ENCODE measurements at regions not wholly inside any gene's neighbourhood (a gene's known extent, or its start where the extent isn't known, plus 50 kb on each side); places are given as distances from the start of the nearest gene placed in this dataset.

GRCh38 chr3:194939949-194940770, 254.5 kb downstream of the FAM43A start:
- H3K27me3 Mint-ChIP-seq (ENCODE audit: insufficient read depth, low read depth, poor library complexity): peaks cover 4% of the 10 kb centered on the region

More at GRCh38 chr3:194939949-194940770, 254.5 kb downstream of the FAM43A start:
- ATAC-seq: no peak
- no peak overlapping the region for H3K4me3 Mint-ChIP-seq
- H3K36me3 Mint-ChIP-seq (ENCODE audit: low read depth): no peaks in the 10 kb centered on the region
- no peak overlapping the region for H3K27ac ChIP-seq (ENCODE audit: low read depth)
- no peak overlapping the region for H3K4me3 ChIP-seq
- no peaks in the 10 kb centered on the region for H3K36me3 ChIP-seq (ENCODE audit: insufficient read depth)
- no peak for DNase-seq (ENCODE audit: low spot score)
- no peak overlapping the region for H3K27ac Mint-ChIP-seq
- no peaks in the 10 kb centered on the region; the same call in 1 of the 2 replicates for H4K20me1 ChIP-seq (replicated peaks; ENCODE audit: insufficient read depth)
- H3K4me1 Mint-ChIP-seq: peaks cover under 1% of the 10 kb centered on the region; the same call in 1 of the 3 replicates
- H3K4me1 ChIP-seq (ENCODE audit: insufficient read depth): no peaks in the 10 kb centered on the region
- no peaks in the 10 kb centered on the region for H3K9me3 Mint-ChIP-seq
- no peaks in the 10 kb centered on the region for H3K9me2 ChIP-seq (ENCODE audit: insufficient read depth)
- no peaks in the 10 kb centered on the region for H3K27me3 ChIP-seq (ENCODE audit: insufficient read depth)
- no peaks in the 10 kb centered on the region for H3K79me2 ChIP-seq (replicated peaks; ENCODE audit: insufficient read depth)
- H2AFZ ChIP-seq: no peak overlapping the region
- H3F3A ChIP-seq (replicated peaks; ENCODE audit: low read depth): no peaks in the 10 kb centered on the region
- H3K4me2 ChIP-seq: no peak overlapping the region
- TF ChIP-seq JUNB (IDR thresholded peaks at IDR 0.05; ENCODE audit: unreplicated experiment): no peak
- TF ChIP-seq STAT1 (IDR thresholded peaks at IDR 0.05; ENCODE audit: unreplicated experiment): no peak
- no peak for TF ChIP-seq ZNF331 (CRISPR knock-in tag; IDR thresholded peaks at IDR 0.05; ENCODE audit: low read depth)
- TF ChIP-seq REST (IDR thresholded peaks at IDR 0.05; ENCODE audit: unreplicated experiment): no peak
- no peak for TF ChIP-seq CREB1 (CRISPR knock-in tag; IDR thresholded peaks at IDR 0.05; ENCODE audit: low read depth)
- no peak for TF ChIP-seq EZH2 (IDR thresholded peaks at IDR 0.05; ENCODE audit: low read depth, unreplicated experiment)
- no peak for TF ChIP-seq ZNF114 (CRISPR knock-in tag; IDR thresholded peaks at IDR 0.05)
- no peak for TF ChIP-seq NANOG (IDR thresholded peaks at IDR 0.05; ENCODE audit: borderline replicate concordance)
- TF ChIP-seq CTCF (conservative IDR thresholded peaks at IDR 0.05; ENCODE audit: low read depth in 2 of 2): no peak
- no peak for TF ChIP-seq EZH2phosphoT487 (IDR thresholded peaks at IDR 0.05; ENCODE audit: unreplicated experiment)
- no peak for TF ChIP-seq ZNF462 (CRISPR knock-in tag; IDR thresholded peaks at IDR 0.05)
- TF ChIP-seq POLR2AphosphoS5 (IDR thresholded peaks at IDR 0.05; ENCODE audit: low read depth): no peak
- no peak for TF ChIP-seq ETS1 (IDR thresholded peaks at IDR 0.05)

All from GM23338 (cell line).